WTC11 (cell line): ENCODE measurements at regions not wholly inside any gene's neighbourhood (a gene's known extent, or its start where the extent isn't known, plus 50 kb on each side); places are given as distances from the start of the nearest gene placed in this dataset.

Experiments used
- ATAC-seq: fragments of 200-7000 bp; cut with Tn5 transposase; 2 replicates; pipeline ENCODE4 v1.10.0; 2021; ENCODE audit warnings: mild to moderate bottlenecking, moderate library complexity
- CTCF ChIA-PET: fragments of 300-600 bp; sonication (Branson Sonifier 250); formaldehyde crosslinking; loops from one replicate; lab custom pipeline; 2021; ENCODE audit warnings: antibody characterized with exemption; lab: Charles Lee
- POLR2A ChIA-PET: fragments of 350-600 bp; sonication (Branson Sonifier 250); formaldehyde crosslinking; loops from one replicate; lab custom pipeline; 2021; ENCODE audit warnings: antibody characterized with exemption; lab: Charles Lee
- DNase-seq: peaks from one replicate; pipeline ENCODE4 v3.0.0; 2021; ENCODE audit warnings: low spot score
- H3K27ac Mint-ChIP-seq: 2 replicates; pipeline ENCODE4 v1.8.0; 2021; ENCODE audit warnings: mixed read lengths
- H3K27me3 Mint-ChIP-seq: 2 replicates; pipeline ENCODE4 v1.8.0; 2021; ENCODE audit warnings: low read depth, mild to moderate bottlenecking, moderate library complexity, mixed read lengths
- H3K36me3 Mint-ChIP-seq: 2 replicates; pipeline ENCODE4 v1.8.0; 2021; ENCODE audit warnings: mixed read lengths
- H3K4me1 Mint-ChIP-seq: 2 replicates; pipeline ENCODE4 v1.8.0; 2022; ENCODE audit warnings: mixed read lengths
- H3K4me3 Mint-ChIP-seq: 2 replicates; pipeline ENCODE4 v1.8.0; 2021; ENCODE audit warnings: mild to moderate bottlenecking, moderate library complexity, mixed read lengths
- H3K9me3 Mint-ChIP-seq: 2 replicates; pipeline ENCODE4 v1.8.0; 2021; ENCODE audit warnings: mixed read lengths
- CBFB ChIP-seq: sonication (generic); formaldehyde crosslinking; IDR thresholded peaks from 2 replicates; pipeline ENCODE4 v1.8.1; 2022; ENCODE audit warnings: mild to moderate bottlenecking, low read depth, missing genetic modification reagents
- EMX1 ChIP-seq: fragments of 250-450 bp; sonication (Bioruptor Pico); IDR thresholded peaks from 2 replicates; pipeline ENCODE4 v1.8.0; 2021; ENCODE audit warnings: mild to moderate bottlenecking
- FOXK1 ChIP-seq: sonication (generic); formaldehyde crosslinking; IDR thresholded peaks from 2 replicates; pipeline ENCODE4 v1.8.0; 2022; ENCODE audit warnings: mild to moderate bottlenecking, moderate library complexity, missing genetic modification reagents
- RORB ChIP-seq: fragments of 250-450 bp; sonication (Bioruptor Pico); IDR thresholded peaks from 2 replicates; pipeline ENCODE4 v1.9.0; 2021; ENCODE audit warnings: mild to moderate bottlenecking
- TCF7 ChIP-seq: sonication (generic); formaldehyde crosslinking; IDR thresholded peaks from 2 replicates; pipeline ENCODE4 v1.8.0; 2022; ENCODE audit warnings: mild to moderate bottlenecking, low read depth, missing genetic modification reagents, moderate library complexity
- TEAD4 ChIP-seq: sonication (generic); formaldehyde crosslinking; IDR thresholded peaks from 2 replicates; pipeline ENCODE4 v1.8.0; 2022; ENCODE audit warnings: mild to moderate bottlenecking, missing genetic modification reagents
- TP53 ChIP-seq: sonication (generic); formaldehyde crosslinking; IDR thresholded peaks from 2 replicates; pipeline ENCODE4 v1.8.1; 2023; ENCODE audit warnings: mild to moderate bottlenecking, missing genetic modification reagents
- ZNF138 ChIP-seq: sonication (generic); formaldehyde crosslinking; conservative IDR thresholded peaks from 2 replicates; pipeline ENCODE4 v1.8.1; 2022; ENCODE audit warnings: mild to moderate bottlenecking, moderate library complexity, missing genetic modification reagents
- ZNF671 ChIP-seq: fragments of 250-450 bp; sonication (Bioruptor Pico); IDR thresholded peaks from 2 replicates; pipeline ENCODE4 v1.8.0; 2021; ENCODE audit warnings: mild to moderate bottlenecking
- TF ChIP-seq, protein P1 (sequence below): fragments of 200-600 bp; IDR thresholded peaks from 2 replicates; pipeline ENCODE4 v1.8.0; 2022; ENCODE audit warnings: antibody characterized with exemption
- TF ChIP-seq, protein P2 (sequence below): sonication (generic); formaldehyde crosslinking; IDR thresholded peaks from 2 replicates; pipeline ENCODE4 v1.8.0; 2022; ENCODE audit warnings: mild to moderate bottlenecking, missing genetic modification reagents
- TF ChIP-seq, protein P3 (sequence below): sonication (generic); formaldehyde crosslinking; IDR thresholded peaks from 2 replicates; pipeline ENCODE4 v1.8.0; 2023; ENCODE audit warnings: mild to moderate bottlenecking, missing genetic modification reagents
- TF ChIP-seq, protein P4 (sequence below): sonication (generic); formaldehyde crosslinking; IDR thresholded peaks from 2 replicates; pipeline ENCODE4 v1.8.1; 2023; ENCODE audit warnings: mild to moderate bottlenecking, missing genetic modification reagents
- TF ChIP-seq, protein P5 (sequence below): sonication (generic); formaldehyde crosslinking; conservative IDR thresholded peaks from 2 replicates; pipeline ENCODE4 v1.8.1; 2022; ENCODE audit warnings: mild to moderate bottlenecking, missing genetic modification reagents
- TF ChIP-seq, protein P6 (sequence below): sonication (generic); formaldehyde crosslinking; IDR thresholded peaks from 2 replicates; pipeline ENCODE4 v1.8.1; 2023; ENCODE audit warnings: mild to moderate bottlenecking, moderate library complexity, missing genetic modification reagents
- TF ChIP-seq, protein P7 (sequence below): sonication (generic); formaldehyde crosslinking; IDR thresholded peaks from 2 replicates; pipeline ENCODE4 v1.8.0; 2022; ENCODE audit warnings: missing genetic modification reagents

DNA sequence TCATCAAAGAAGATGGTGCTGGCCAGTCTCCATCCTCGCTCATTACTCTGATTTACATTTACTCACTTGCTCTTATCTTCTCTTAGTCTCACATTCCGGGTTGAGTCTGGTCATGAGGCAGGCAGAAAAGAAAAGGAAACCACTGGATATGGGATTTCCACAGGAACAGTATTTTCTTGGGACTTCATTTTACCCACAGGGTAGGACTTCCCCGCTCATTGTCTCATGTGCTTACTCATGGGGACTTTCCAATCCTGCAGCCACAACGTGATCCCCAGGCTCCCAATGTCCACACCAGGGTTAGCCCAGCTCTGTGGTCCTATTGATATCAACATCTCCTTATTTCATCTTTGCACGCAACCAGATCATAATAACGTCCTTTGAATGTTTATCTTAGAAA lies 373.8 kb downstream of the TMEM182 start (continued):
- TF ChIP-seq, protein P1, sequence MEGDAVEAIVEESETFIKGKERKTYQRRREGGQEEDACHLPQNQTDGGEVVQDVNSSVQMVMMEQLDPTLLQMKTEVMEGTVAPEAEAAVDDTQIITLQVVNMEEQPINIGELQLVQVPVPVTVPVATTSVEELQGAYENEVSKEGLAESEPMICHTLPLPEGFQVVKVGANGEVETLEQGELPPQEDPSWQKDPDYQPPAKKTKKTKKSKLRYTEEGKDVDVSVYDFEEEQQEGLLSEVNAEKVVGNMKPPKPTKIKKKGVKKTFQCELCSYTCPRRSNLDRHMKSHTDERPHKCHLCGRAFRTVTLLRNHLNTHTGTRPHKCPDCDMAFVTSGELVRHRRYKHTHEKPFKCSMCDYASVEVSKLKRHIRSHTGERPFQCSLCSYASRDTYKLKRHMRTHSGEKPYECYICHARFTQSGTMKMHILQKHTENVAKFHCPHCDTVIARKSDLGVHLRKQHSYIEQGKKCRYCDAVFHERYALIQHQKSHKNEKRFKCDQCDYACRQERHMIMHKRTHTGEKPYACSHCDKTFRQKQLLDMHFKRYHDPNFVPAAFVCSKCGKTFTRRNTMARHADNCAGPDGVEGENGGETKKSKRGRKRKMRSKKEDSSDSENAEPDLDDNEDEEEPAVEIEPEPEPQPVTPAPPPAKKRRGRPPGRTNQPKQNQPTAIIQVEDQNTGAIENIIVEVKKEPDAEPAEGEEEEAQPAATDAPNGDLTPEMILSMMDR, result no peak

DNA sequence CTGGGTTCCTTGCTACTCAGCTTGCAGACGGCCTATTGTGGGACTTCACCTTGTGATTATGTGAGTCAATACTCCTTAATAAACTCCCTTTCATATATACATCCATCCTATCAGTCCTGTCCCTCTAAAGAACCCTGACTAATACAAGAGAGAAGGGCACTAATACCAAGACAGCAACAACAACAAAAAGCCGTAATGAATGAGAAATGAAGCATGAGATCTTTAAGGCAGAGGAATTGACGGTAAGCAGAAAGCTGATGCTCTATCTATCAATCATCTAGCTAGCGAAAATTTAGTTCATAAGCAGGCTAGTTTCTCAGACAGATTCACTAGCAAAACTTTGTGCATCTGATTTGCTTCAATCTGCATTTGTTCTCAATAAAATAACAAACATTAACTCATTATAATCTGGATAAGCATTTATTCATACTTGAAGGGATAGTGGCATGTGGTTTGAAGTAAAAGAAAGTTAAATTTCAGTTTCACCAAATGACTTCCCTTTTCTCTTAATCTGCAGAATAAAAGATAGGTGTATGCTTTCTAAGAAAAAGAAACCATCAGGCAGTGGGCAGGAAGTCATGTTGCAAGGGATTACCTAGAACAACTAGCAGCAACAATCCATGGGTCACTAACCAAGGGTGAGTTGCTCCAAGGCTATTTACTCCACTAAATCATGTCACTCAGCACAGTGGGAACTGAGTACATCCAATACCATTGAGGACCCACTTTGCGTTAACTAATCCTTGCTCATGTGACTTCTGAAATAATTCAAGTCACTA lies 376.5 kb downstream of the TMEM182 start:
- H3K4me1 Mint-ChIP-seq, result peaks cover 13% of the 10 kb centered on the region
- no peak overlapping the region for H3K27ac Mint-ChIP-seq
- CTCF ChIA-PET, result no interaction called here
- peaks cover 12% of the 10 kb centered on the region for H3K36me3 Mint-ChIP-seq
- DNase-seq (no peak), ATAC-seq (no peak)
- H3K4me3 Mint-ChIP-seq, result no peak overlapping the region
- no peaks in the 10 kb centered on the region for H3K27me3 Mint-ChIP-seq
- H3K9me3 Mint-ChIP-seq, result peaks cover 41% of the 10 kb centered on the region
- POLR2A ChIA-PET, result no interaction called here
- no peak for TF ChIP-seq ZNF671 (CRISPR knock-in tag)
- no peak for TF ChIP-seq EMX1 (CRISPR knock-in tag)
- TF ChIP-seq, protein P2, sequence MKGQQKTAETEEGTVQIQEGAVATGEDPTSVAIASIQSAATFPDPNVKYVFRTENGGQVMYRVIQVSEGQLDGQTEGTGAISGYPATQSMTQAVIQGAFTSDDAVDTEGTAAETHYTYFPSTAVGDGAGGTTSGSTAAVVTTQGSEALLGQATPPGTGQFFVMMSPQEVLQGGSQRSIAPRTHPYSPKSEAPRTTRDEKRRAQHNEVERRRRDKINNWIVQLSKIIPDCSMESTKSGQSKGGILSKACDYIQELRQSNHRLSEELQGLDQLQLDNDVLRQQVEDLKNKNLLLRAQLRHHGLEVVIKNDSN (CRISPR knock-in tag), result no peak
- TF ChIP-seq, protein P3, sequence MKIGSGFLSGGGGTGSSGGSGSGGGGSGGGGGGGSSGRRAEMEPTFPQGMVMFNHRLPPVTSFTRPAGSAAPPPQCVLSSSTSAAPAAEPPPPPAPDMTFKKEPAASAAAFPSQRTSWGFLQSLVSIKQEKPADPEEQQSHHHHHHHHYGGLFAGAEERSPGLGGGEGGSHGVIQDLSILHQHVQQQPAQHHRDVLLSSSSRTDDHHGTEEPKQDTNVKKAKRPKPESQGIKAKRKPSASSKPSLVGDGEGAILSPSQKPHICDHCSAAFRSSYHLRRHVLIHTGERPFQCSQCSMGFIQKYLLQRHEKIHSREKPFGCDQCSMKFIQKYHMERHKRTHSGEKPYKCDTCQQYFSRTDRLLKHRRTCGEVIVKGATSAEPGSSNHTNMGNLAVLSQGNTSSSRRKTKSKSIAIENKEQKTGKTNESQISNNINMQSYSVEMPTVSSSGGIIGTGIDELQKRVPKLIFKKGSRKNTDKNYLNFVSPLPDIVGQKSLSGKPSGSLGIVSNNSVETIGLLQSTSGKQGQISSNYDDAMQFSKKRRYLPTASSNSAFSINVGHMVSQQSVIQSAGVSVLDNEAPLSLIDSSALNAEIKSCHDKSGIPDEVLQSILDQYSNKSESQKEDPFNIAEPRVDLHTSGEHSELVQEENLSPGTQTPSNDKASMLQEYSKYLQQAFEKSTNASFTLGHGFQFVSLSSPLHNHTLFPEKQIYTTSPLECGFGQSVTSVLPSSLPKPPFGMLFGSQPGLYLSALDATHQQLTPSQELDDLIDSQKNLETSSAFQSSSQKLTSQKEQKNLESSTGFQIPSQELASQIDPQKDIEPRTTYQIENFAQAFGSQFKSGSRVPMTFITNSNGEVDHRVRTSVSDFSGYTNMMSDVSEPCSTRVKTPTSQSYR (CRISPR knock-in tag), result no peak
- no peak for TF ChIP-seq TEAD4 (CRISPR knock-in tag)
- TF ChIP-seq RORB (CRISPR knock-in tag), result no peak
- TF ChIP-seq ZNF138 (CRISPR knock-in tag), result no peak
- no peak for TF ChIP-seq CBFB (CRISPR knock-in tag)
- TF ChIP-seq, protein P4, sequence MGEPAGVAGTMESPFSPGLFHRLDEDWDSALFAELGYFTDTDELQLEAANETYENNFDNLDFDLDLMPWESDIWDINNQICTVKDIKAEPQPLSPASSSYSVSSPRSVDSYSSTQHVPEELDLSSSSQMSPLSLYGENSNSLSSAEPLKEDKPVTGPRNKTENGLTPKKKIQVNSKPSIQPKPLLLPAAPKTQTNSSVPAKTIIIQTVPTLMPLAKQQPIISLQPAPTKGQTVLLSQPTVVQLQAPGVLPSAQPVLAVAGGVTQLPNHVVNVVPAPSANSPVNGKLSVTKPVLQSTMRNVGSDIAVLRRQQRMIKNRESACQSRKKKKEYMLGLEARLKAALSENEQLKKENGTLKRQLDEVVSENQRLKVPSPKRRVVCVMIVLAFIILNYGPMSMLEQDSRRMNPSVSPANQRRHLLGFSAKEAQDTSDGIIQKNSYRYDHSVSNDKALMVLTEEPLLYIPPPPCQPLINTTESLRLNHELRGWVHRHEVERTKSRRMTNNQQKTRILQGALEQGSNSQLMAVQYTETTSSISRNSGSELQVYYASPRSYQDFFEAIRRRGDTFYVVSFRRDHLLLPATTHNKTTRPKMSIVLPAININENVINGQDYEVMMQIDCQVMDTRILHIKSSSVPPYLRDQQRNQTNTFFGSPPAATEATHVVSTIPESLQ, result no peak
- TF ChIP-seq, protein P5, sequence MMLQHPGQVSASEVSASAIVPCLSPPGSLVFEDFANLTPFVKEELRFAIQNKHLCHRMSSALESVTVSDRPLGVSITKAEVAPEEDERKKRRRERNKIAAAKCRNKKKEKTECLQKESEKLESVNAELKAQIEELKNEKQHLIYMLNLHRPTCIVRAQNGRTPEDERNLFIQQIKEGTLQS (CRISPR knock-in tag), result no peak
- TF ChIP-seq, protein P6, sequence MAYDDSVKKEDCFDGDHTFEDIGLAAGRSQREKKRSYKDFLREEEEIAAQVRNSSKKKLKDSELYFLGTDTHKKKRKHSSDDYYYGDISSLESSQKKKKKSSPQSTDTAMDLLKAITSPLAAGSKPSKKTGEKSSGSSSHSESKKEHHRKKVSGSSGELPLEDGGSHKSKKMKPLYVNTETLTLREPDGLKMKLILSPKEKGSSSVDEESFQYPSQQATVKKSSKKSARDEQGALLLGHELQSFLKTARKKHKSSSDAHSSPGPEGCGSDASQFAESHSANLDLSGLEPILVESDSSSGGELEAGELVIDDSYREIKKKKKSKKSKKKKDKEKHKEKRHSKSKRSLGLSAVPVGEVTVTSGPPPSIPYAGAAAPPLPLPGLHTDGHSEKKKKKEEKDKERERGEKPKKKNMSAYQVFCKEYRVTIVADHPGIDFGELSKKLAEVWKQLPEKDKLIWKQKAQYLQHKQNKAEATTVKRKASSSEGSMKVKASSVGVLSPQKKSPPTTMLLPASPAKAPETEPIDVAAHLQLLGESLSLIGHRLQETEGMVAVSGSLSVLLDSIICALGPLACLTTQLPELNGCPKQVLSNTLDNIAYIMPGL (CRISPR knock-in tag), result no peak
- no peak for TF ChIP-seq FOXK1 (CRISPR knock-in tag)
- no peak for TF ChIP-seq TCF7 (CRISPR knock-in tag)
- TF ChIP-seq, protein P7, sequence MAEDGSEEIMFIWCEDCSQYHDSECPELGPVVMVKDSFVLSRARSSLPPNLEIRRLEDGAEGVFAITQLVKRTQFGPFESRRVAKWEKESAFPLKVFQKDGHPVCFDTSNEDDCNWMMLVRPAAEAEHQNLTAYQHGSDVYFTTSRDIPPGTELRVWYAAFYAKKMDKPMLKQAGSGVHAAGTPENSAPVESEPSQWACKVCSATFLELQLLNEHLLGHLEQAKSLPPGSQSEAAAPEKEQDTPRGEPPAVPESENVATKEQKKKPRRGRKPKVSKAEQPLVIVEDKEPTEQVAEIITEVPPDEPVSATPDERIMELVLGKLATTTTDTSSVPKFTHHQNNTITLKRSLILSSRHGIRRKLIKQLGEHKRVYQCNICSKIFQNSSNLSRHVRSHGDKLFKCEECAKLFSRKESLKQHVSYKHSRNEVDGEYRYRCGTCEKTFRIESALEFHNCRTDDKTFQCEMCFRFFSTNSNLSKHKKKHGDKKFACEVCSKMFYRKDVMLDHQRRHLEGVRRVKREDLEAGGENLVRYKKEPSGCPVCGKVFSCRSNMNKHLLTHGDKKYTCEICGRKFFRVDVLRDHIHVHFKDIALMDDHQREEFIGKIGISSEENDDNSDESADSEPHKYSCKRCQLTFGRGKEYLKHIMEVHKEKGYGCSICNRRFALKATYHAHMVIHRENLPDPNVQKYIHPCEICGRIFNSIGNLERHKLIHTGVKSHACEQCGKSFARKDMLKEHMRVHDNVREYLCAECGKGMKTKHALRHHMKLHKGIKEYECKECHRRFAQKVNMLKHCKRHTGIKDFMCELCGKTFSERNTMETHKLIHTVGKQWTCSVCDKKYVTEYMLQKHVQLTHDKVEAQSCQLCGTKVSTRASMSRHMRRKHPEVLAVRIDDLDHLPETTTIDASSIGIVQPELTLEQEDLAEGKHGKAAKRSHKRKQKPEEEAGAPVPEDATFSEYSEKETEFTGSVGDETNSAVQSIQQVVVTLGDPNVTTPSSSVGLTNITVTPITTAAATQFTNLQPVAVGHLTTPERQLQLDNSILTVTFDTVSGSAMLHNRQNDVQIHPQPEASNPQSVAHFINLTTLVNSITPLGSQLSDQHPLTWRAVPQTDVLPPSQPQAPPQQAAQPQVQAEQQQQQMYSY (CRISPR knock-in tag), result no peak
- TF ChIP-seq TP53 (CRISPR knock-in tag), result no peak
- TF ChIP-seq, all 79 proteins: peak for 0
